A673 (cell line): ENCODE measurements at regions not wholly inside any gene's neighbourhood (a gene's known extent, or its start where the extent isn't known, plus 50 kb on each side); places are given as distances from the start of the nearest gene placed in this dataset.

Experiments used
- EZH2 ChIP-seq: fragments of 200-600 bp; sonication (generic); IDR thresholded peaks from 2 replicates; pipeline ENCODE4 v1.6.1; 2017; ENCODE audit warnings: borderline replicate concordance, low read depth, mild to moderate bottlenecking, mixed read lengths, antibody characterized with exemption, low read length; ENCODE audit not compliant: poor library complexity, severe bottlenecking
- TF ChIP-seq, protein P1 (sequence below): fragments of 300-800, 200-600 bp; sonication (generic); conservative IDR thresholded peaks from 2 replicates; pipeline ENCODE4 v1.5.1; 2017; ENCODE audit warnings: low read depth, mild to moderate bottlenecking, antibody characterized with exemption, low read length, moderate library complexity, mixed read lengths

DNA sequence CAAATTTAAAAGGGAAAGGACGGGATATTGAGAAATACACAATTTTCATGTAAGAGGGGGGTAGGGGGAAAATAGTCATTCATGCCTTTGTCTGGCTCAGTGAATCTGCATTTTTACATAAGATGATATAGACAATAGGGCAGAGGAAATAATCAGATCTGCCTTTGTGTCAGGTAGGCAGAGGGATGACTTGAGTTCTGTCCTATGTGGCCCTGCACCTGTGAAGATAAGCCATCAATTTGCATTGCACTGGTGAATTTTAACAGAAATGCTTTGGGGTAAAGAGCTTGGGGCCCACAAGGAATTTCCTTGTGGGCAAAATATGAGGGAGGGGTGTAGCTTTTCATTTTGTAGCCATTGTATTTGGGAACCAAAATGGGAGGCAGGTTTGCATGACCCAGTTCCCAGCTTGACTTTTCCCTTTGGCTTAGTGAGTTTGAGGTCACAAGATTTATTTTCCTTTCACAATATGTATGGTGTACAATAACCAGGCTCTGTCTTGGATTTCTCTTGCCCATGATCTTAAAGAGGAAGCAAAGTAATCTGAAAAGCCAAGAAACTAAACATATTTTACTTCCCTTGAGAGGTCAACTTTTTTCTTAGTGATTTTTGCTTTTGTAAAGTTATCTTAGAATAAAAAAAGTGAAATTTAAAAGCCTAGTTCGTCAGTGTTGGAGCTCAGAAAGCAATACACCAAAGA is 77.7 kb upstream of the SORL1 start:
- TF ChIP-seq, protein P1, sequence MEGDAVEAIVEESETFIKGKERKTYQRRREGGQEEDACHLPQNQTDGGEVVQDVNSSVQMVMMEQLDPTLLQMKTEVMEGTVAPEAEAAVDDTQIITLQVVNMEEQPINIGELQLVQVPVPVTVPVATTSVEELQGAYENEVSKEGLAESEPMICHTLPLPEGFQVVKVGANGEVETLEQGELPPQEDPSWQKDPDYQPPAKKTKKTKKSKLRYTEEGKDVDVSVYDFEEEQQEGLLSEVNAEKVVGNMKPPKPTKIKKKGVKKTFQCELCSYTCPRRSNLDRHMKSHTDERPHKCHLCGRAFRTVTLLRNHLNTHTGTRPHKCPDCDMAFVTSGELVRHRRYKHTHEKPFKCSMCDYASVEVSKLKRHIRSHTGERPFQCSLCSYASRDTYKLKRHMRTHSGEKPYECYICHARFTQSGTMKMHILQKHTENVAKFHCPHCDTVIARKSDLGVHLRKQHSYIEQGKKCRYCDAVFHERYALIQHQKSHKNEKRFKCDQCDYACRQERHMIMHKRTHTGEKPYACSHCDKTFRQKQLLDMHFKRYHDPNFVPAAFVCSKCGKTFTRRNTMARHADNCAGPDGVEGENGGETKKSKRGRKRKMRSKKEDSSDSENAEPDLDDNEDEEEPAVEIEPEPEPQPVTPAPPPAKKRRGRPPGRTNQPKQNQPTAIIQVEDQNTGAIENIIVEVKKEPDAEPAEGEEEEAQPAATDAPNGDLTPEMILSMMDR, result no peak
- TF ChIP-seq EZH2, result no peak
